ENCODE measurements at regions not wholly inside any gene's neighbourhood (a gene's known extent, or its start where the extent isn't known, plus 50 kb on each side); places are given as distances from the start of the nearest gene placed in this dataset.
"Not testable (repeated sequence)": the region's sequence is repeated elsewhere in the genome, so short reads cannot be mapped to it uniquely, and the experiment has no call there.

DNA sequence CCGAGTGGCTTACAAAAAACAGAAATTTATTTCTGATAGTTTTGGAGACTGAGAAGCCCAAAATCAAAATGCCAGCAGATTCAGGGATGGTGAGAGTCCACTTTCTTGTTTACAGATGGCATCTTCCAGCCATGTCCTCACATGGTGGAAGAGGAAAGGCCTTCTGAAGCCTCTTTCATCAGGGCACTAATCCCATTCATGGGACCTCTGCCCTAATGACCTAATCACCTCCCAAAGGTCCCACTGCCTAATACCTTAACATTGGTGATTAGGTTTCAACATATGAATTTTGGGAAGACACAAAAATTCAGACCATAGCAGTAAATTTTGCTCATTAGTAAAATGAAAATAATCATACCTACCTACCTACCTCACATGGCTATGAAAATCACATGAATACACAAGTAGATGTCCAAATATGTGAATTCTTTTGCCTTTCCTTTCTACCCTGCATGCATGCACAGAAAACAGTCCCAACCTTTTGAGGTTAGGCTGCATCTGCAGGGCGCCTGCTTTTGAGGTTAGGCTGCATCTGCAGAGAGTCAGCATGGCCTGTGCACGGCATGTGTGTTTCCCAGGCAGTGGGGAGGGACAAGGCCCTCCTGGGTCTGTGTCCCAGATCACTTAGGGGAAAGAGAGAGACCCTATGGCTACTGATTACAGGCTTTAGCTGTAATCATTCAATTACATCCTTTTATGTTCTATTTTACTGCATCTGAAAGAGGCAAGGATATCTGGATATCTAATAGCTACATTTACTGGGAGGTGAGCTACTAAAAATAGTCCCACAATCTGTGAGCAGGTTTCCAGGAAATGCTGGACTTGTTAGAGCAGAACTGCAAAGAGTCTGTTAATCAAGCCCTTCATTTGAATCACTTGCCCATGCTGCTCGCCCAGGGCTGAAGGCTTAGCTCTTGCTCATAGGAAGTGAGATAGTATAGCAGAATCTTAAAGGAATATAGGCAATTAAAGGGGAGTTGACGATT lies 497.7 kb upstream of the MARCKS start:
- no peak for DNase-seq

DNA sequence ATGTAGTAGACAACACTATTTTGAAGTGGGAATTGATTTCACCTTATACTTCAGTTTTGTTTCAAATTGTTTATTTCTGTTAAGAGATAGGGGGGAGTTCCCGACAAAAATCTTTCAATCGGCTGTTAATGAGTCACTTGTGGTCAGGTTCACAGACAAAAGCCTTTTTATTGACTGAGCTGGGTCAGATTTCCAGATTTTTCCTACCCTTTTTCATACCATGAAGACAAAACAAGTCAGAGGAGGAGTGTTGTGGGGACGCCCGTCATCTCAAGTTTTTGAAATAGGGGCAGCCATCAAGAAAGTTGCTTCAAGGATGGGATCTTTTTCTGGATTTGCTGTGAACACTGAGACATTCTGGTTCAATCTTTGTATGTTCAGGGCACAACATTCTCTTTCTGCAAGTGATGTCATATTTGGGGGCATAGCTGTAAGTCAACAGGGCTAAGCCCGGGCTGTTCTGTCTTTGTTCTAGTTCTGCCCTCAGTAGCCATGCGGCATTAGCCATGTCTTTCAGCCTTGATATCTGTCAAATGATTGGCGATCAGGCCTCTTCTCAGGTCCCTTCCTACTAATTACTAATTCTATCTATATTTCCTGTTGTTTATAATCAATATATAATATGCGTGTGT lies 496.0 kb upstream of the MARCKS start:
- DNase-seq: no peak

DNA sequence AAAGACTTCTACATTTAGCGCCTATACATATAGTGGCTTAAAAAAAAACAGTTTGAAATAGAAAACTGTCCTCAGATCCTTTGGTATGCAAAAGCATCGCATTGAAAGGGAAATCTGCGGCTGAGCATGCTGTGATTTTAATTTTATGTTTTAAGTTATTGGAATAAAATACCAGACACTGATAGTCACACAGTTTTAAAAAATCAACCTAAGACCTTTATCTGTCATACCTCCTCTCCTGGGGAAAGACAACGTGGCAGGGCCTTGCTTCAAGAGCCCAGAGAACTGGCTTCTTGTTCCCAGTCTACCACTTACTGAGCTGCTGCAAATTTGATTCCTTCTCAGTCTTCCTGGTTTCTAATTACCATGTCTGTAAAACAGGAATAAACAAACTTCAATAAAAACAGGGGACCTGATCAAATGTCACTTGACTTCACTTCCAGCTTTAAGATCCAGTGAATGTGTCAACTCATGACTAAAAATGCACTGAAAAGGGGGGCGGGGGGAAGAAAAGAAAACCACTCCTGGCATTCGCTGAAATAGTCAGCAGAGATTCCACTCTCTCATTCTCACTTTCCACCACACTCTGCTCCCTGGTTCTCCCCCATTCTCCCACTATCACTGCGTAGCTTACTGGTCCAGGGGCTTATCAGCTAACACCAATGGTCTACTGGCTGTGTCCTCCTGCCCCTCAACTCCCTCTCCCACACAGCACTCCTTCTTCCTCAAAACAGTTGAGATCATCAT lies 494.7 kb upstream of the MARCKS start:
- no peak for DNase-seq

DNA sequence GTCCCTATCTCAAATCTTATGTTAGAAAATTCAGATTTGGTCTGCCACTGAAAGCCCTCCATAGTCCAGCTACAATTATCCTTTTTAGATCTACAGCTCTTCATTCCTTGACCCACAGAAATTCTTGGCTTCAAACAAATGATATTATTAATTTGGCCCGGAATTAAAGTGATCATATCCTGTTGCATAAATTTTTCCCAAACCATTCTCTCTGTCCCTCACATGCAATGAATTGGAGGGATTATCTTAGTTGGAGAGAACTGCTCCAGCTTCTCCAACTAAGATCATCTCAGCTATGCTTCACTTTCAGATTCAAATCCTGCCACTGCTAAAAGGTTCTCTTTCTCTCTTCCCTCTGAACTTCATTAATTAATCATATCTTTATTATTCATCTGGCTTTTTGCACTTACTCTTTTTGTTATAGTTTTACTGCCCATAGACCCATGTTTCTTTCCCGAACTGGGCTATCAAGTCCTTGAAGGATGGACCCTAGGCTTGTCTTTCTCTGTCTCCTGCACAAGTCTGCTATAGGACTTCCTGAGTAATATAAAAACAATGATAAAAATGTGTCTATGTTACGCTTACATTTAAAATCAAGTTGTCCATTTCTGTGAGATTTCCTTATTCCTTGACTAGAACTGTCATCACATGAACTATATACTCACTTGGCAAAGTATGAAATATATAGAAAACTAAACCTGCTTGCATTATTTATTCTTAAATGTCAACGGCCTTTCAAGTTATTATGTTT lies 493.9 kb upstream of the MARCKS start:
- DNase-seq: no peak

DNA sequence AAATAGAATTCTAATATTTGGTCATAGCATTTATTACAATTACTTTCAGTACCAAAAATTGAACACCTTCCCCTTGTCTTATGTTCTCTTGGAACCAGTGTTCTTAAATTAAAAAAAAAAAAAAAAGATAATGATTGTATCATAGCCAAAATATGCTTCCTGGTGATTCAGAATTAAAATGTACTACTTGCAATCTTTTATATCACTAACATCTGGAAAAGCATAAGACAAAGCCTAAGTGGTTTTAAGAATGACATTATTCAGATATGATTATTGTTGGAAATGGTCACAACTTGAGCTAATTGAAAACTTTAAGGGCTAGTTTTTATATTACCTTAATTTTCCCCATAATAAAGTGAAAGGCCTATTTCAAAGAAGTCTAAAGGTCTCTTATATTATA lies 493.3 kb upstream of the MARCKS start:
- DNase-seq: no peak

DNA sequence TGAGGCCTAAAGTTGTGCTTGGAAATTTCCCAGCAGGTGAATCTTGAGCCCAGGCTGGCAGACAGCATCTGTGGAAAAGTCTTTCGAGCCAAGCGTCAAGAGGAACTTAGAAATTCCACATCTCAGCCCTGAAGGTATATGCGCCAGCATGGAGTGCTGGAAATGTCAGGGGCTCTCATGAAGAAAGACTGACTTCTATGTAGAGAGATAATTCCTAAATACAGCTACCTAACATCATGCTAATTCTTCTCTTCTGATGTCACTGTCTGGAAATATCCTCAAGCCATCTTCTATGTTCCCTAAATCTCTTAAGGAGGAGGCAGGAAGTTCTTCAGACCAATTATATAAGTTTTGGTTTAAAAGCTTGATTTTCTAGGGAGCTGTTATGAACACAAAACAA lies 492.4 kb upstream of the MARCKS start:
- no peak for DNase-seq

DNA sequence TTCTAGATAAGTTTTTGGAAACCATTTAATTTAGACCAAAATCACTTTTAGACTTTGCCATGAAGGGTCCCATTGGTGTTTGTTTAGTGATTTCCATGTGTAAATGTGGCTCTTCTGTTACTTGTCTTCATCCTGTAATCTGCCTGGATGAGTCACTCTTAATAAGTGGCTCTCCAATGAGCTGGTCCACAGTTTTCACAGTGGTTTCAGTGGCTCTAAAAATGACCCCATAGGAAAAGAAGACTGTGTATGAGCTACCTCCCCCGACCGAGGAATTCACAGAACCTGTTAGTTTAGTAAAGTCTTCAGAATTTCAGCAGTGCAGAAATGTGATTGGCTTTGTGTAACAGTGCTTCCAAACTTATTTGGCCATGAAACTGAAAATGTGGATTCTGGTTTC lies 492.0 kb upstream of the MARCKS start:
- DNase-seq: no peak

DNA sequence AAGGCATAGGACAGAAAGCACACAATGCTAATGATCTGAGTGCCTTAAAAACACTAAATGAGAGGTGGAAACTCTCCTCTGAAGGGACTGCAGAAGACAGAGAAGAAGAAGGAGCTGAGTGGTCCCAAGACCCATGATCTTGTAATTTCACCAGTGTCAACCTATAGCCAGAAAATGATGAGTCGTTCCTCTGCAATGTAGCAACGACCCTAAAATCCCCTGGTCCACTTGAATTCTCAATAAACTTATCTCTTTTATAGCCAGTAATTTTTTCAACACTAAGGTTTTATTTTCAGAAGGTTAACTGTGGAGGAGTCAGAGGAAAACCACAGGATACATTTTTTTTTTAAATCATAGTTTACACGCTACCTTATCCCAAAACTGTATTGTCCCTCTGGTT lies 490.6 kb upstream of the MARCKS start:
- DNase-seq: no peak

DNA sequence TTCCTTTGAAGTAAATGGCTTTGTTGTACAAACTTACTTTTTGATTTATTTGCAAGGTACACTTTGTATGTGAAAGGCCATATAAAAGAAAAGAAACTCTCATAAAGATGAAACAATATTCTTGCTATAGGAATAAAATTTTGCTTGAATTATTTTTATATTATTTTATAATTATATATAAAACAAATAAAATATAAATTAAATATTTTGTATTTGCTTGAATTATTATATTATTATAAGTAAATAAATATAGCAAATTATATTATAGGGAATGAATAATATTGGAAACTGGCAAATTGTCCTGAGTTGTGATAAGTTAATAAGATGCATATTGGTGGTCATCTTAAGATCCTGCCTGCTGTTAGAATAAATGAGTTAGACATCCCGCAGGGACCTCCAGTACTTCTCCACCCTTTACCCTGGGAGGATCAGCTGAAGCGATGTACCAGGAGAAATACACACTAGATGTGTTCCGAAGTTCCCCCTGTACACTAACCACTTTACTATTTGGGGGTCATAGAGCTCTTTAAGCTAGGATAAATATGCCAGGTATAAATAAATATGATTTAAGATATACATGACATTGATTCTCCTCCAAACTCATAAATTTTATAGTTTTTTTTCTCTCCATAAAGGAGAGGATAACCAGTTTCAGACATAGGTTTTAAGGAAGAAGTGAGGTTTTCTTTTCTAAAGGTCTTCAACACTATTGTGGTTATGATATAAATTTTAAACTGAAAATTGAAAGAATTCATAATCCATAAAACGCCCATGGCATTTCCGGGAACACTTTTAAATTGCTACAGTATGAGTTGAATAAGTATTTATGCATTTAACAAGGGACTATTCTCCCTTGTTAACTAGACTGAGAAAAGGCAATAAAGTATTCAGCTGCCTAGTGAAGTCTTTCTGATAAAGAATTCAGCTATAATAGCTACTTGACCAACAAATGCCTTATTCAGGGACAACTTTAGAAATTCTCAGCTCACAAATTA lies 486.3 kb upstream of the MARCKS start:
- no peak for DNase-seq

DNA sequence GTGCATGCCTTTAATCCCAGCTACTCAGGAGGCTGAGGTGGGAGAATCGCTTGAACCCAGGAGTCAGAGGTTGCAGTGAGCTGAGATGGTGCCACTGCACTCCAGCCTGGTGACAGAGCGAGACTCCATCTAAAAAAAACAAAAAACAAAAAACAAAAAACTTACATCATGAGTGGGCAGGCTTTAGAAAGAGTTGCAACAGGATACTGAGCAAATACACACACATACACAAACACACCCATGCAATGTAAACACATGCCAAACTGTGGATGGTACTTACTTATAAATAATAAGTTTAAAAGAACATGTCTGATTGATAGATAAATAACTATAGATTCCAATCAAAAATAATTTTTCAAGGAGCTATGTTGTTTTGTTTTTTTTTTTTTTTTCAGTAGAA lies 481.7 kb upstream of the MARCKS start:
- DNase-seq: not testable (repeated sequence)

DNA sequence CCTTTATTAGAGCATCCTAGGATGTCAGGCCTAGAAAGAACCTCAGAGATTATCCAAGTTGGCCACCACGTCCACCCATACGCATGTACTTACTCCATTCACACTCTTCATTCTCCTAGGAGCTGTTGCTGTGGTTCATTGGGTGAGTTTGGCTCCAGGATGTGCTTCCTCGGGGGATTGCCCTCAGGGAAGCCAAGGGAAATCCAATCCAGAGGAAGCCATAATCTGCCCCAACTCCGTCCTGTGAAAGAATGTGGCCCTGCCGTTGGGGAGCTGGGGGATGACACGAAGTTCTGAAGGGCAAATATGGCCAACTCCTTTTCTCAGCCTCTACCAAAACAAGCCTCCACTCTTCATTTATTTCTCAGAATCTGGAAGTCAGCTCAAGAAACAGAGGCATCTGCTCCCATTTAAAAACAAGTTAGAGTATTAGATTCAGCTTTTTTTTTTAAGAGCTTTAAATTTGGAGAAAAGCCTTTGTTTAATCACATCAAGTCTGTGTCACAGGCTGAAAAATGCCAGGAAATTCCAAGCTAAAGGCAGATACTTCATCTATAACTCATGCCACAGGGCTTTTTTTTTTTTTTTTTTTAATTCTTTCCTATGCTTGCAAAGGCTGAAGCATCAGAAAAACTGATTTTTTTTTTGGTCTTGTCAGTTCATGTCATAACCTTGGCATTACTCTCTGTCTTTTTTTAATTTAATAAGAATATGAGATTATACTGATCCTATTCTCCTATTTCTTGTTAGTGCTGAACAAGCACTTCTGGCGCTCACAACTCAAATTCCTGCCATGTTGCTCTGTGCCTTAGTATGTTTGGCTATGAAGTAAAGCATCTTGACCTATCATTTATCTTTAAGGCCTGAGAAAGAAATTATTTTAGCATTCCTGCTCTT lies 480.9 kb upstream of the MARCKS start:
- no peak for DNase-seq

DNA sequence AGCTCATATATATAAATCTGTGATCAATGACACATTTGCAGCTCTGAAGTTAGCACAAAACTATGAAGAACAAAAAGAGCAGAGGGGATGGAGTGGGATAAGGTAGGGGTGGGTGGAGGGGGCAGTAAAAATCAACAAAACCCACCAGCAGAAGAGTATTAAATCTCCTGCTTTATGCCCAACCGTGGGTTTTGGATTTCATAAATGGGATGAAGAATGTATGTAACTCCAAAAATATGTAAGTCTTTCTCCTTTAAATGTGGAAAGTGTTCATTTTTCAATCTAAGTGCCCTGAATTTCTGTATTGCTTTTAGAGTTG lies 480.3 kb upstream of the MARCKS start:
- DNase-seq: no peak

DNA sequence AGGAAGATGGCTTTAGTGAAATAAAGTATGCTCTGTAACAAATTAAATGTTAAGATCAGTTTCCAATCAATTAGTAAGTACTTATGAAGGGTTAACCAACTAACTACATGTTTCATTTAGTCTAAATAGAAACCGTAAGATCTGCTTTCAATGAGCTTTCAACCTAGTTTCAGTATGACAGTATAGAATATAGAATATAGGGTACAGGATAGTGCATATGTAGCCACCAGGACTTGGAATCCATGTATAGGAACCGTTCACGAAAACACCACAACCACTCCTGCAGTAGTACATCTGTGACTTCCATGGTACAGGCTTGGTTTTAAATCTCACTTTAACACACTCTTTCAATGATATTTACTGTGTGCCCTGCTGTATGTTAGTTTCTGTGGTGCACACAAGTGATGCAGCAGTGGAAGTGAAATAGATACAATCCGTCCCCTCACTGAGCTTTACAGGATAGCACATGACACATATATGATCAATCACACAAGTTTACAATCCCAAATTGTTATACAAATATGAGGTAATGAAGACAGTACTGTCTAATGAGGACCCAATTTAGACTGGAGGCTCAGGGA lies 479.7 kb upstream of the MARCKS start:
- no peak for DNase-seq

DNA sequence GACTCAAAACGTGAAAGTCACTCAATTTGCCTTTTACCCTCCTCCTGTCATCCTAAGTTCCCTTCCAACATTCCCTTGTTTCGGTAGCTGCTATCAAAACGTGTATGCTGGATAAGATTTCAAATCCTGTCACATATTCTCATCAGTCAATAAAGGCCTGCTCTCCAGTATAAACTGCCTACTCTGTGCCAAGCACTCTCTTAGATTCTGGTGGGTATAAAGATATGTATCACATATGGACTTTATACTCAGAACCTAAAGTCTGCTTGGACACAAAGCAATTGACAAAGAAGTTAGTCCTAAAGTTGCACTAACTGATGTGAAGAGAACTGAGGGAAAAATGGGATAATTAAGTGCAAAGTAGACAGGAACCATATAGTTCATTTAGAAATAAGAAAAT lies 476.6 kb upstream of the MARCKS start:
- no peak for DNase-seq

DNA sequence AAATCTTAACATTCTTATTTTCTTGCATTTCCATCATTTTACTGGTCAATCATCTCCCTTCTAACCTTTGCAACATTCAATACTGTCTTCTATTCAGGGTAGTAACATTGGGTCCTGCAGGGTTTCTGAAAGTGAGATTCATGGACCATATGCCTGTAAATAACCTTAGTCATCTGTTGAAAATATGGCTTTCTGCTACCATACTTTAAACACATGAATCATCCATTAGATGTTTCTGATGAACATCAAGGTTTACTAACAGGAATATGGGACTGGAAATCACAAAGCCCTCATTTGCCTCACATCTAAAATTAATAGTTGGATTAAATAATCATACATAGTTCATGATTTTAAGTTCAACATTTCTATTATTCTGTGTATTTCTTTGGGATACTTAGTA lies 475.9 kb upstream of the MARCKS start:
- DNase-seq: no peak

DNA sequence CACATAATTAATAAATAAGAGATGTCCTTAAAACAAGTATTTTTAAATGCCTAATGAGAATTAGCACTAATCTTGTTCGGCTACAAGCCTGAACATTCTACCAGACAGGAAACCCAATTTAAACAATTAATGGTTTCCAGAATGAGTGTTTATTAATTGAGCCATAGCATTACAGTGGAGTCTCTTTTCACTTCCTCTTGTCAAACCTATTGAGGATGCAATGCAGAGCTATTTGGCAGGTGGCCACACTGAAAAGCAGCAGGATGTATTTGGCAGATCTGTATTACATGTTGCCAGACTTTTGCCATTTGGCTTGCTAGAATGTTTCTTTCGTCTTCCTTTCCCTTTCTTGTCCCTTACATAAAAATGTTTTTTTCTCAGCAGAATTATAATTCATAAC lies 475.2 kb upstream of the MARCKS start:
- DNase-seq: peak; percentile 76

DNA sequence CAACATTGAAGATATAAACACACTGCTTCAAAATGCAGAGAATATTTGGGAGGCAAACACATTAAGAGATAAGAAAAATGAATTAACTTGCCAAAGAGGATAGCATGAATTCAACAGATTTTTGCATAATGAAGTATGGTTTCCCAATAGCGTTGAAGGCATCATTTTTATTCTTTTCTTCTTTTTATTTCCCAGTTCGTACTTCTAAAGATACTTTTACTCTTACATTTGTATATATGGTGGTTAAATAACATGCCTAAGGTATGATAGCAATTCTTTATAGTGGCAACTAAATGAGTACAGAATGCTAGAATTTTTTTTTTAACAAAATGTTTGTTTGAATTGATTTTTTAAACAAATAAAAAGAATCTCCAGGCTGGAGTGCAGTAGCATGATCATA lies 473.4 kb upstream of the MARCKS start:
- no peak for DNase-seq

DNA sequence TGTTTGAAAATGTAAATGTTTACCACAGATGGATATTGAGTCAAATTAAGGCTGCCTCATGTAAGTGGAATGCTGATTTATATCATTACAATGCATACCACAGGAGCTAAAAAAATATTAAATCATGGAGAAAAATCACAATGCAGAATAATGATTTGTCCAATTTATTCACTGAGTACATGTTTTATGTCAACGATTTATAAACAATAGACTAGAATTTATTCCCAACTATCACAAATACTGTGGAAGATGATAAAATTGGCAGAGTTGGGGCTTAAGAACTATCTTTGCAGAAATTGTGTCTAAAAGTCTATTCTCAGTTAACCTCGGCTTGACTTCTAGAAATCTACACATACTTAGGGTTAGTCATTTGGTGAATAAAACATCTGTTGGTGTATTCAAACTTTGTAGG lies 472.1 kb upstream of the MARCKS start:
- no peak for DNase-seq

DNA sequence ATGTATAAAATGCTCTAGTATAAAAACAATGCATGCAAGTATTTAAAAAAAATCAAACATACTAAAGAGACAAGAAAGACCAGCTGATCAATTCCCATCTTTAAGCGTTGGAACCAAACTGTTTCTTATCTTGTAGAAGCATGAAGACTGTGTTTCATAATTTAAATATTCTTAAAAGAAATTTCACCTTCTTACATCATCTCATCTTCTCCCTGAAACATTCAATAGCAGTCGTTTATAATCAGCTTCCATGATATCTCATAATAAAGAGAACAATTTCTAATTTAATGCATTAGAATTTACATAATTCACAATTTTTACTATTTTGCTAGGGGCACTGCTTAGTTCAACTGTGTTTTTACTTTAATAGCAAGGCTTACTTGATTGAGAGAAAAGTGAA lies 468.1 kb upstream of the MARCKS start:
- DNase-seq: no peak

DNA sequence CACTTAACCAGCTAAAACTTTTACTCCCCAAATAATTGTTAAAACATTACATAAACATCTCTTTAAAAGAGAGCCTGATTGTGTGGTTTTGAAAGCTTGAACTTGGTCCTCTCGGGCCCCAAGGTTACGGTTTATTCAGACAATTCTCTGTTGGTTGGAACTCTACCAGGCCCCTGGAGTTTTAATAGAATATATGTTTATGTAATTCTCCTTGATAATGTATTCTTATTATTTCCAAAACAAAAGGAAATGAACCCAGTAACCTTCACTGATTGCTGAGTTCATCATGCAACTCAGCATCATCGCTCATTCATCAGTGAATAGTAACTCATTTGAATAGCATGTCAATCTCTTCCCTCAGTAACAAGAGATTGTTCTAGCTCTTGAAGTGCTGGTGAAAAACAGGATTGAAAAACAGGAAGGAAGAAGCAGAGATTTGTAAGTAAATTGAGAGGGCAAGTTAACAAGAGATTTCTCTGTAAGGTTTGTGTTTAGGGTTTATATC lies 464.5 kb upstream of the MARCKS start:
- DNase-seq: no peak

Data from NCI-H446 treated with DMSO at 0.1 percent for 48 hours (cell line).